H1 (cell line): ENCODE measurements at regions not wholly inside any gene's neighbourhood (a gene's known extent, or its start where the extent isn't known, plus 50 kb on each side); places are given as distances from the start of the nearest gene placed in this dataset.

ENCODE experiments used
- CTCF ChIA-PET: fragments of 300-600 bp; sonication (Branson Sonifier 250); formaldehyde crosslinking; loops from one replicate; lab custom pipeline; 2021; ENCODE audit not compliant: partially characterized antibody; lab: Charles Lee
- POLR2A ChIA-PET: fragments of 300-600 bp; sonication (Branson Sonifier 250); formaldehyde crosslinking; loops from one replicate; lab custom pipeline; 2021; ENCODE audit warnings: inconsistent platforms; ENCODE audit not compliant: partially characterized antibody; lab: Charles Lee
- DNase-seq, 2 experiments: peaks; one replicate each; pipeline versions ENCODE4 v3.0.0 to v3.0.0-alpha.2; 2010 to 2022; ENCODE audit warnings: low spot score in 2 of 2, low read depth in 1 of 2, mixed read lengths in 1 of 2
- FAIRE-seq: peaks from 2 replicates; lab custom pipeline; 2011; peaks lifted over from hg19 to GRCh38; lab: Jason Lieb, UNC
- H2AFZ ChIP-seq: 2 replicates; pipeline ENCODE4 v1.8.1; 2012; ENCODE audit warnings: low read length, inconsistent platforms
- H2AK5ac ChIP-seq: 2 replicates; pipeline ENCODE4 v1.6.1; 2013; ENCODE audit warnings: low read depth, low read length
- H2BK120ac ChIP-seq: replicated peaks from 2 replicates; pipeline ENCODE3; 2013; ENCODE audit warnings: low read depth, low read length, inconsistent platforms
- H2BK12ac ChIP-seq: 2 replicates; pipeline ENCODE4 v1.6.1; 2013; ENCODE audit warnings: low read depth, low read length
- H2BK15ac ChIP-seq: 2 replicates; pipeline ENCODE4 v1.6.1; 2013; ENCODE audit warnings: low read length
- H2BK20ac ChIP-seq: 2 replicates; pipeline ENCODE4 v1.6.1; 2013; ENCODE audit warnings: low read length
- H2BK5ac ChIP-seq: 2 replicates; pipeline ENCODE4 v1.6.1; 2013; ENCODE audit warnings: low read depth, low read length
- H3K14ac ChIP-seq: 2 replicates; pipeline ENCODE4 v1.6.1; 2013; ENCODE audit warnings: inconsistent platforms; ENCODE audit not compliant: insufficient read length
- H3K18ac ChIP-seq: 2 replicates; pipeline ENCODE4 v1.6.1; 2013; ENCODE audit warnings: low read length; ENCODE audit errors: extremely low read depth
- H3K23ac ChIP-seq: 2 replicates; pipeline ENCODE4 v1.6.1; 2013; ENCODE audit warnings: inconsistent platforms; ENCODE audit not compliant: insufficient read length
- H3K23me2 ChIP-seq: 2 replicates; pipeline ENCODE4 v1.6.1; 2013; ENCODE audit warnings: low read depth, low read length
- H3K27ac ChIP-seq: 2 replicates; pipeline ENCODE4 v1.6.1; 2011; ENCODE audit warnings: low read depth, low read length, inconsistent platforms
- H3K27me3 ChIP-seq, 4 experiments: replicated peaks in 1 of 4; 1 replicate in 1 of 4; 2 replicates in 3 of 4; pipeline versions ENCODE4 v1.6.1 to v1.8.1; 2011 to 2013; ENCODE audit warnings: low read length in 3 of 4, mild to moderate bottlenecking in 3 of 4, inconsistent platforms in 2 of 4, mixed read lengths in 2 of 4, moderate library complexity in 1 of 4; ENCODE audit not compliant: control insufficient read depth in 3 of 4, insufficient read depth in 3 of 4; ENCODE audit errors: extremely low read depth in 1 of 4
- H3K36me3 ChIP-seq, 4 experiments: 2 replicates each; pipeline versions ENCODE4 v1.6.1 to v1.8.1; 2011 to 2013; ENCODE audit warnings: mild to moderate bottlenecking in 4 of 4, low read length in 3 of 4, moderate library complexity in 2 of 4, control low read depth in 1 of 4, inconsistent platforms in 1 of 4; ENCODE audit not compliant: insufficient read depth in 4 of 4, control insufficient read depth in 2 of 4
- H3K4ac ChIP-seq: replicated peaks from 2 replicates; pipeline ENCODE3; 2013; ENCODE audit warnings: low read length, low read depth, mixed read lengths, inconsistent platforms; ENCODE audit not compliant: insufficient read length
- H3K4me1 ChIP-seq, 4 experiments: replicated peaks in 1 of 4; 1 replicate in 1 of 4; 2 replicates in 3 of 4; pipeline versions ENCODE4 v1.6.1 to v1.8.1; 2011 to 2013; ENCODE audit warnings: low read length in 3 of 4, inconsistent platforms in 2 of 4, mixed read lengths in 1 of 4; ENCODE audit not compliant: insufficient read depth in 4 of 4, control insufficient read depth in 3 of 4
- H3K4me2 ChIP-seq, 2 experiments: 2 replicates each; pipeline versions ENCODE4 v1.6.1 to v1.8.1; 2011 to 2013; ENCODE audit warnings: low read depth in 2 of 2, low read length in 2 of 2, control low read depth in 1 of 2, inconsistent platforms in 1 of 2, mild to moderate bottlenecking in 1 of 2; ENCODE audit not compliant: insufficient read depth in 1 of 2
- H3K4me3 ChIP-seq, 4 experiments: fragments of 200-600, 300-600 bp in 1 of 4; sonication (generic), shearing (Covaris generic), sonication (Bioruptor Twin) in 1 of 4; 2 replicates each; pipeline versions ENCODE4 v1.5.1 to v1.8.1; 2011 to 2016; ENCODE audit warnings: low read length in 4 of 4, low read depth in 3 of 4, control low read depth in 2 of 4, inconsistent platforms in 2 of 4, mild to moderate bottlenecking in 2 of 4, mixed read lengths in 1 of 4, moderate library complexity in 1 of 4; ENCODE audit not compliant: insufficient read depth in 2 of 4; ENCODE audit errors: extremely low read depth in 1 of 4
- H3K56ac ChIP-seq: replicated peaks from 2 replicates; pipeline ENCODE3; 2013; ENCODE audit warnings: low read depth, mild to moderate bottlenecking, mixed read lengths, low read length, inconsistent platforms; ENCODE audit not compliant: insufficient read length
- H3K79me1 ChIP-seq: 2 replicates; pipeline ENCODE4 v1.6.1; 2013; ENCODE audit warnings: low read depth, low read length, control low read depth
- H3K79me2 ChIP-seq, 2 experiments: 2 replicates each; pipeline versions ENCODE4 v1.6.1 to v1.8.1; 2012 to 2013; ENCODE audit warnings: low read length in 2 of 2, mild to moderate bottlenecking in 2 of 2, inconsistent platforms in 1 of 2; ENCODE audit not compliant: insufficient read depth in 2 of 2, control insufficient read depth in 1 of 2
- H3K9ac ChIP-seq, 4 experiments: replicated peaks in 1 of 4; 1 replicate in 1 of 4; 2 replicates in 3 of 4; pipeline versions ENCODE4 v1.6.1 to v1.8.1; 2011 to 2013; ENCODE audit warnings: low read depth in 3 of 4, low read length in 3 of 4, control low read depth in 2 of 4, mild to moderate bottlenecking in 2 of 4, moderate library complexity in 2 of 4, inconsistent platforms in 1 of 4; ENCODE audit errors: extremely low read depth in 1 of 4
- H3K9me3 ChIP-seq, 2 experiments: 2 replicates each; pipeline versions ENCODE4 v1.6.1 to v1.8.1; 2012 to 2013; ENCODE audit warnings: mild to moderate bottlenecking in 2 of 2, moderate library complexity in 2 of 2, control low read depth in 1 of 2, inconsistent platforms in 1 of 2, low read depth in 1 of 2, low read length in 1 of 2, mixed read lengths in 1 of 2; ENCODE audit not compliant: insufficient read depth in 2 of 2
- H4K20me1 ChIP-seq, 2 experiments: replicated peaks in 1 of 2; 2 replicates each; pipeline versions ENCODE3 to v1.8.1; 2011 to 2013; ENCODE audit warnings: inconsistent platforms in 2 of 2, low read length in 2 of 2, mild to moderate bottlenecking in 1 of 2; ENCODE audit not compliant: insufficient read depth in 2 of 2, control insufficient read depth in 1 of 2
- H4K5ac ChIP-seq: 2 replicates; pipeline ENCODE4 v1.6.1; 2013; ENCODE audit warnings: low read length, low read depth, mixed read lengths, inconsistent platforms; ENCODE audit not compliant: insufficient read length
- H4K8ac ChIP-seq: 2 replicates; pipeline ENCODE4 v1.8.0; 2013; ENCODE audit warnings: mild to moderate bottlenecking, moderate library complexity, low read length, inconsistent platforms; ENCODE audit not compliant: insufficient read depth; ENCODE audit errors: extremely low read depth
- H4K91ac ChIP-seq: replicated peaks from 2 replicates; pipeline ENCODE3; 2013; ENCODE audit warnings: low read length, mixed read lengths, inconsistent platforms; ENCODE audit not compliant: insufficient read length
- RBBP5 ChIP-seq: IDR thresholded peaks from 2 replicates; pipeline ENCODE4 v1.7.1; 2012; ENCODE audit warnings: low read depth, mild to moderate bottlenecking, inconsistent platforms, low read length, moderate library complexity, borderline replicate concordance
- SP1 ChIP-seq: IDR thresholded peaks from 2 replicates; pipeline ENCODE4 v1.6.1; 2011; ENCODE audit warnings: low read depth, low read length
- WGBS, 2 experiments: shearing (Covaris generic) in 1 of 2; methylation state at CpG; one replicate each; pipeline versions ENCODE4 v1.1.6 to v1.1.7; 2013 to 2015; ENCODE audit warnings: low lambda C conversion rate in 2 of 2, mixed read lengths in 2 of 2, inconsistent platforms in 1 of 2, low coverage in 1 of 2, missing lambda C conversion rate in 1 of 2; ENCODE audit not compliant: insufficient replicate concordance in 2 of 2, insufficient coverage in 1 of 2, insufficient read length in 1 of 2; ENCODE audit errors: extremely low coverage in 1 of 2, missing lambda C conversion rate in 1 of 2; 5-methylcytosine and 5-hydroxymethylcytosine counted together

- H4K5ac ChIP-seq = no peak overlapping the region
- no peak overlapping the region for H3K9ac ChIP-seq
- CTCF ChIA-PET = interaction anchor here (0.6 kb wide), 1 partner anchor 26 kb away, joined by 3 read pairs; no protein-coding TSS in a partner anchor
- no peaks in the 10 kb centered on the region for H3K36me3 ChIP-seq
- H2BK20ac ChIP-seq = no peak overlapping the region
- no peak overlapping the region for H3K4me2 ChIP-seq
- no peak overlapping the region for H2AFZ ChIP-seq
- no peak overlapping the region for H3K4me3 ChIP-seq
- H3K79me2 ChIP-seq = no peaks in the 10 kb centered on the region
- no peak overlapping the region for H2BK12ac ChIP-seq
- H3K18ac ChIP-seq = no peak overlapping the region
- H3K14ac ChIP-seq = no peak overlapping the region
- no peak overlapping the region for H4K8ac ChIP-seq
- H3K9me3 ChIP-seq = no peaks in the 10 kb centered on the region
- no peak for DNase-seq
- no peaks in the 10 kb centered on the region for H4K20me1 ChIP-seq
- no peaks in the 10 kb centered on the region for H3K79me1 ChIP-seq
- H2BK15ac ChIP-seq = no peak overlapping the region
- no peak overlapping the region for H2BK5ac ChIP-seq
- no peak overlapping the region for H3K56ac ChIP-seq
- H3K27me3 ChIP-seq = no peaks in the 10 kb centered on the region
- H2BK120ac ChIP-seq = no peak overlapping the region
- no peak overlapping the region for H3K27ac ChIP-seq
- POLR2A ChIA-PET = no interaction called here
- H3K23ac ChIP-seq = no peak overlapping the region
- H3K23me2 ChIP-seq = no peaks in the 10 kb centered on the region
- no peak overlapping the region for H3K4ac ChIP-seq
- no peak overlapping the region for H2AK5ac ChIP-seq
- H4K91ac ChIP-seq = no peak overlapping the region
- FAIRE-seq = no peak
- 91% methylated on average over 4 of the region's 4 CpGs; no CpG with 5 or more reads in 1 of the 2 experiments for WGBS, 2 experiments
- H3K4me1 ChIP-seq = no peaks in the 10 kb centered on the region
- TF ChIP-seq SP1 (no peak), RBBP5 (no peak)
These were observed 146.9 kb upstream of the PTPRG start for GRCh38 chr3:61414456-61414855.
